Activated CD4-positive, alpha-beta T cell treated with anti-CD3 and anti-CD28 coated beads, Interleukin-2, Interleukin-6, amounts not matched to agents 100 ng/mL and 50 ng/mL, durations not matched to agents 16 hours and 8 hours (primary cell): ENCODE measurements at regions not wholly inside any gene's neighbourhood (a gene's known extent, or its start where the extent isn't known, plus 50 kb on each side); places are given as distances from the start of the nearest gene placed in this dataset.
"Not testable (repeated sequence)": the region's sequence is repeated elsewhere in the genome, so short reads cannot be mapped to it uniquely, and the experiment has no call there.

Source experiments
- DNase-seq: peaks from one replicate; pipeline ENCODE4 v3.0.0-alpha.2; 2020

GRCh38 chr2:48045613-48046012 lies 139.3 kb upstream of the FBXO11 start:
- DNase-seq: no peak

GRCh38 chr2:48048476-48049171 lies 142.3 kb upstream of the FBXO11 start:
- DNase-seq: no peak

GRCh38 chr2:48049371-48049770 lies 143.1 kb upstream of the FBXO11 start:
- DNase-seq: no peak

GRCh38 chr2:48050711-48051110 lies 144.4 kb upstream of the FBXO11 start:
- DNase-seq: no peak

- DNase-seq: no peak
Observed at GRCh38 chr2:48059975-48060374, 153.7 kb upstream of the FBXO11 start.

- not testable (repeated sequence) for DNase-seq
Observed at GRCh38 chr2:48061656-48062055, 155.4 kb upstream of the FBXO11 start.

GRCh38 chr2:48065096-48065495 lies 158.8 kb upstream of the FBXO11 start:
- no peak for DNase-seq

GRCh38 chr2:48066000-48066399 lies 159.7 kb upstream of the FBXO11 start:
- no peak for DNase-seq

- DNase-seq: no peak
Observed at GRCh38 chr2:48069769-48070168, 163.5 kb upstream of the FBXO11 start.

- no peak for DNase-seq
Observed at GRCh38 chr2:48070415-48070814, 164.1 kb upstream of the FBXO11 start.

GRCh38 chr2:48072583-48072982 lies 166.3 kb upstream of the FBXO11 start:
- no peak for DNase-seq

GRCh38 chr2:48075631-48076030 lies 169.3 kb upstream of the FBXO11 start:
- no peak for DNase-seq

- DNase-seq: no peak
Observed at GRCh38 chr2:48080534-48081316, 174.4 kb upstream of the FBXO11 start.

- DNase-seq: no peak
Observed at GRCh38 chr2:48081317-48081628, 175.0 kb upstream of the FBXO11 start.

GRCh38 chr2:48085888-48086287 lies 179.6 kb upstream of the FBXO11 start:
- no peak for DNase-seq

GRCh38 chr2:48088994-48089393 lies 182.7 kb upstream of the FBXO11 start:
- no peak for DNase-seq

GRCh38 chr2:48089644-48090043 lies 183.3 kb upstream of the FBXO11 start:
- DNase-seq: no peak

- no peak for DNase-seq
Observed at GRCh38 chr2:48092846-48093803, 186.8 kb upstream of the FBXO11 start.

- not testable (repeated sequence) for DNase-seq
Observed at GRCh38 chr2:48096765-48097164, 190.5 kb upstream of the FBXO11 start.

- DNase-seq: no peak
Observed at GRCh38 chr2:48098539-48098938, 192.2 kb upstream of the FBXO11 start.

- DNase-seq: no peak
Observed at GRCh38 chr2:48104418-48104817, 198.1 kb upstream of the FBXO11 start.

GRCh38 chr2:48105848-48106247 lies 199.6 kb upstream of the FBXO11 start:
- no peak for DNase-seq

GRCh38 chr2:48107326-48107925 lies 201.1 kb upstream of the FBXO11 start:
- DNase-seq: no peak
